ENCODE measurements at regions not wholly inside any gene's neighbourhood (a gene's known extent, or its start where the extent isn't known, plus 50 kb on each side); places are given as distances from the start of the nearest gene placed in this dataset.

- DNase-seq, result no peak
These were observed 827.8 kb downstream of the TLE4 start for GRCh38 chr9:80399606-80400005.

DNA sequence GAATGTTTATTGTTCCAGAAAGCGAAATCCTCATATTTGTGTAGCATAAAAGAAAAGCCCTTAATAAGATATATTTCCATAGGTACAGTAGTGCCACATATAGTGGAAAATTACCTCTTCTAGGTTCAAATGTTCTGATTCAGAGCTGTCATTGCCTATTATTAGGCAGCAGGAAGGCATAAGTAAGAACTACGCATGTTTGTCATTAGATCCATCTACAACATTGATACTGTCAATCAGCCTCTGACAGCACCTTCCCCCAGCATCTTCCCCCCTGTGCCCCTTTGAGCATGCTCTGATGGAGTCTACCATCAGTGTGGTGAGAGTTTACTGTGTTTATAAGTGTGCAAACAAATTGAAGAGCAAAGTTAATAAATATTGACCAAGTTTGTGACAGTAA is 816.1 kb downstream of the TLE4 start:
- DNase-seq, result no peak

- DNase-seq, result no peak
These were observed 813.5 kb downstream of the TLE4 start for GRCh38 chr9:80385246-80385645.

DNA sequence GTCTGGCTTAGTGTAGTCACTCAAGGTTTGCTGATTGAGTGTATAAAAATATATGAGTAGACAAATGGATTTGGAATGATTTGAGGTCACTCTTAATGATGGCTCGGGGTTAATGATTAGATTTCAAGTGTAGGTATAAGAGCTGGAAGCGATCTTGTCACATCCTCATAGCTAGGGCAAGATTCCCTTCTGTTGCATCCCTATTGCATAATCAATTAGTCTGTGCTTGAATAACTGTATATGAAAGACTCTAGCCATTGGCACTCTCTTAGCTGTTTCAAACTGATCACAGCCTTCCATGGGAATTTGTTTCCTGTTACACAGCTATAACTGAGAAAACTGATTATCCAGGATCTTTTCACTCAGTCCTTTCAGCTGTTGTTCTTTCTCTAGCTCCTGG is 811.6 kb downstream of the TLE4 start:
- DNase-seq, result no peak

- DNase-seq, result no peak
These were observed 810.6 kb downstream of the TLE4 start for GRCh38 chr9:80382211-80382891.

DNA sequence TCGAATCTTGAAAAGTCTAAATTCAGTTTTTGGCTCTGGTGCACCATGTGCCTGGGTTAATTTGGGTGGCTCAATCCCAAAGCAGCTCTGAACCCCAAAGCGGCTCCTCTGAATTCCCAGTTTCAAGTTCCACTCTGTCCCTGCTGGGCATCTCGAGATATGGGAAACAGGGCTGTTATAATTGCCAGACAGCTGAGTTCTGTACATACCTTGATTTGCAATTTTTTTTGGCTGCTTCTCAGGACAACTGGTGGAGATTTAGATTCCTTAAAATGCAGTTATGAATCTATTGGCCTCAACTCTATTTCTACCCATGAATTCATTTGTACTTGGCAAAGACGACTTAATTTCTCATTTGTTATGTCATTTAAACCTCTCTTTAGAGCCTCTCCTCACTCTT is 808.5 kb downstream of the TLE4 start:
- DNase-seq, result no peak

DNA sequence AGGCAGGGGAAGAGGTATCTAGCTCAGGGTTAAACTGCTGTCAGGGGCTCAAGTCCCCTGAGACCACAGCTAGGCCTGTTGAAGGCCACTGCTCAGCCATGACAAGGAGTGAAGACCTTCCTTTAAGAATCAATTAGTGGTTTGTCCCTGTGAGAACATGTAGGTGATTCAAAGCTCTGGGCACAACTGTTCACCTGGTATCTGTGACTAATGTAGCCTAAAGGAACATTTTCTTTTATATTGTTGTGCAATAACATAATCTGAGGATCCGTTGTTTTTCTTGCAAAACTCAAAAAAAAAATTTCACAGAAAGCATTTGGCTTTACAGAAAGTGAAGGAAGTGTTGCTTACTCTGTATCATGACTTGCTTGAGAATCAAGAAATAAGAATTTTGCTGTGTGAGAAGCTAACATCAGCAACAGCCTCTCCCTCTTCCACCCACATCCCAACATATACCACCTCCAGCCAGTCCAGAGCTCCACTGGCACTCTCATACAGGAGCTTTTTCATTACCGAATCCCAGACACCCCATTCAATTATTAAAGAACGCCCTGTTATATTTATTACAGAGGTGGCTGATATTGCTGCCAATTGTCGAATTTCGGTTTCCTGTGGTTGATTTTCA is 807.0 kb downstream of the TLE4 start:
- DNase-seq, result no peak

- DNase-seq, result no peak
These were observed 804.4 kb downstream of the TLE4 start for GRCh38 chr9:80376180-80376579.

DNA sequence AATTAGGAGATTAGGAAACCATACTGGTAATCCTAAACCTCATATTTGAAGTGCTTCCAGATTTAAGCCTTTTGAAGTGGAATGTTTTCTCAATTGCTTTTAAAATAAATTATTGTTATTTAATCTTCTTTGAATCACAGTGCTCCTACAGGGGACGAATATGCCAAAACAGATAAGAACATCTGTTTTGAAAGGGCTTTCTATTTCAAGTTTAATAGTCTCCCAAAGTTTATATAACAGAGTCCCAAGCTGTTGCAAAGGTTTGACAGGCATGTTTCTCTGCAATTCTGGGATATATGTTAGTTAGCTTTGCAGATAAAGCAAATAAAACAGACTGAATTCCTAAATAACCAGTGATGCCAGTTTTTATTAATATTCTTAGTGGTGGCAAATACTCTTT is 803.7 kb downstream of the TLE4 start:
- no peak for DNase-seq

DNA sequence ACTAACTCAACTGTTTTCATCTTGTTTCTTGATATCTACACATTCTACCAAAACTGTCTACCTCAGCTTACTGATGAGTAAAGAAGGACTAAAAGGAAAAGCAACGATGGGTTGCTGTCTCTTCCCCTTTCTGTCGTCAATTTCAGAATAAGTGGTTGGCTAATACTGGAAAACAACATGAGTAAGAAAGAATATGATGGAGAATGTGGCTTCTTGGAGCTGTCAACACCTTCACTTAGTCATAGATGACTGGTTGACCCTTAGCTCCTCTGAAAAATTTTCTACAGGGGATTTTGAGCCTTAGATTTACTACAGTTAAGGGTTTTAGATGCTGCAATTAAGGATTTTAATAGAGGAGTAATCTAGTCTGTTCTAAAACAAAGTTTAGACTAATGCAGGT is 797.9 kb downstream of the TLE4 start:
- DNase-seq, result no peak

GRCh38 chr9:80366626-80367025 is 794.9 kb downstream of the TLE4 start:
- no peak for DNase-seq

- DNase-seq, result no peak
These were observed 788.4 kb downstream of the TLE4 start for GRCh38 chr9:80359941-80360881.

- DNase-seq, result no peak
These were observed 787.5 kb downstream of the TLE4 start for GRCh38 chr9:80359291-80359690.

GRCh38 chr9:80352967-80353366 is 781.2 kb downstream of the TLE4 start:
- no peak for DNase-seq

DNA sequence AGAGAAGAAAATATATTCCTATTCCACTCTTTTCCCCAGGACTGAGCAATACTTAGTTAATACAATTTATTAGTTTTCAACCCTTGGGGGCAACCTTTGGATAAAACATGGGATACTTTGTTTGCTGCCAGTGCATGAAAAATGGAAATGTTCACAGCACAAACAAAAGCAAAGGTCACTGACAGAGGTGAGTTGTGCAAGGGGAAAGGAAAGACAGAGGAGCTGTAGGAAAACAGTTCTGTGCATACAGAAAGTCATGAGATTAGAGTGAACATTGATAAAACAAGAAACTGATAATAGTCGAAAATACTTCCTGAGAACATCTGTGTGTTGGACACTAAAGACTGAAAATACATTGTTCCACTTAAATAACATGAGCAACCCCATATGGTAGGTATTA is 779.8 kb downstream of the TLE4 start:
- DNase-seq, result no peak

DNA sequence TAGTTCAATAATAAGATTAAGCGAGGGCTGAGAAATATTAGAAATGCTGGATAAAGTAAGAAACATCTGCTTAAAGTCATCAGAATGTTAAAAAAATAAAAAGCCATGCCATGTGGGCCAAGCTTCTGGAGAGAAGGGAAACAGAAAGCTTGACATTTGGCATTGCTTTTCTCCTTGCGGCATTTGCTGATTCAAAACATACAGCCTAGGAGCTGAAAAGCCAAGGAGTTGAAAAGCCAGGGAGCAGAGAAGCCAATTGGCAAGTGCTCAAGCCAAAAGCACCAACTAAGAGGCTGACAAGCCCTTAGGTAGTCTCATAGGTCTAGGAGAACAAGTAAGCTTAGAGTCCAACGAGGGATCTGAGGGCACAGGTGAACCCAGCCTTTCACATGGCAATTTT is 754.3 kb downstream of the TLE4 start:
- DNase-seq, result no peak

DNA sequence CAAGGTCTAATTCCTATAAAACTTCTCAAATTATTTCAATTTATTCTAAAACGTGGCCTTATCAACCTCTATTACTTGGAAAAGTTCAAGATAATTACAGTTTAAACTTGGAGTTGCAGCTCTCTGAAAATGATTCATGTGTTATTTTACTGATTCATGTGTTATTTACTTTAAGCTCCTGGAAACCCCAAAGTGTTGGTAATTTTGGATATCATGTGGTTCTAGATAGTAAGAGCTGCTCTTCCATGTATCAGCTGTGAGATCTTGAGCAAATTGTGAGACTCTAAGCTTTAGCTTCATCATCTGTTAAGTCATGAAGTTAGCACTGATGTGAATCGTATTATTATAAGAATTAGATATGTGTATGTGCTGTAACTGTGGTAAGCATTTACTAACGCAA is 749.2 kb downstream of the TLE4 start:
- DNase-seq, result no peak

- DNase-seq, result no peak
These were observed 748.7 kb downstream of the TLE4 start for GRCh38 chr9:80320480-80320879.

DNA sequence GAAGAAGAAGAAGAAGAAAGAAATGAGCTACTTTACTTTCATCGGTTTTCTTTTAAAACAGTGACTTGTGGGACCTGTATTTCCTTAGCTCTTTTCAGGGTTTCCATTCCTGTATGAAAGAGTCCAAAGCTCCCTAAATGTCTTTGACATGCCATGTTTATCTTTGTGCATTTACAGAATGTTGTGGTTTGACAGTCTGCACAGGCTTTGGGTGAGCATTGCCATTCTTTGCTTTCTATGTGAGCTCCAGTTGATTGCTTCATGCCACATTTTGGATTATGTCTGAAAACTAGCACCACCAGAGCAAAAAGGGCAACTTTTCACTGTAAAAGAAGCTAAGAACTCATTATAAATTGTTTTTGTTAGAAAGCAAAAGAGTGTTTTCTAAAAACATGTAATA is 733.4 kb downstream of the TLE4 start:
- DNase-seq, result no peak

DNA sequence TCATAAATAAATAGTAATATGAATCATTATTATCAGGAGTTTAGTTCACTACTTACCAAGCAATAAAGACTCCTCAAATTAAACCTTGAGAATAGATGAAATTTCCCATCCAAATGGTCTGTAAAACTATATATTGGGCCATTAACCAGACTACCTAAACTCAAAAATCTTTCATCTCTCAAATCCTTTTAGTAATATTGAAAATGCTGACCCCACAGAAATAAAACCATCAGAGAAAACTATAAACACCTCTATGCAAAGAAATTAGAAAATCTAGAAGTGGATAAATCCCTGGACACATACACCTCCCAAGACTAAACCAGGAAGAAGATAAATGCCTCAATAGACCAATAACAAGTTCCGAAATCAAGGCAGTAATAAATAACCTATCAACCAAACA is 723.2 kb downstream of the TLE4 start:
- DNase-seq, result no peak

GRCh38 chr9:80294318-80294717 is 722.6 kb downstream of the TLE4 start:
- no peak for DNase-seq

DNA sequence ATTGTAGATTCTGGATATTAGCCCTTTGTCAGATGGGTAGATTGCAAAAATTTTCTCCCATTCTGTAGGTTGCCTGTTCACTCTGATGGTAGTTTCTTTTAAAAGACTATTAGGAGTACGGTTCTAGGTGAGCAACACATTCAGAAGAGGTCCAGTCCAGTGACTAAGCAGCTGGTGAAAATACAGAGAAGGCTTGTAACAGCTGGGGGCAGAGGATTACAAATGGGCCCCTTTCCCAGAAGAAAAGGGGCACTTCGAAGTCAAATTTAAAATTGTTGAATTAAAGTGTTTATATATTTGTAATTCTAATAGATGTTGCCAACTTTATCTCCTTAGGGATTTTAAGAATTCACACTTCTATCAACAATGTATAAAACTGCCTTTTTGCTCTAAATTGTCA is 720.5 kb downstream of the TLE4 start:
- DNase-seq, result no peak

GRCh38 chr9:80285326-80285725 is 713.6 kb downstream of the TLE4 start:
- DNase-seq, result no peak

GRCh38 chr9:80282766-80283165 is 711.0 kb downstream of the TLE4 start:
- no peak for DNase-seq
